H1 (cell line): ENCODE measurements at regions not wholly inside any gene's neighbourhood (a gene's known extent, or its start where the extent isn't known, plus 50 kb on each side); places are given as distances from the start of the nearest gene placed in this dataset.

Experiments used
- BRCA1 ChIP-seq: IDR thresholded peaks from 2 replicates; pipeline ENCODE4 v1.6.1; 2012; ENCODE audit warnings: low read depth, low read length, improper control_type of control experiment
- CBX8 ChIP-seq: fragments of 300-800, 300-1000 bp; sonication (generic); IDR thresholded peaks from 2 replicates; pipeline ENCODE4 v1.7.1; 2016; ENCODE audit warnings: low read depth, low read length, borderline replicate concordance
- EGR1 ChIP-seq: IDR thresholded peaks from 2 replicates; pipeline ENCODE4 v1.6.1; 2011; ENCODE audit warnings: low read depth, low read length, borderline replicate concordance
- FOSL1 ChIP-seq: IDR thresholded peaks from 2 replicates; pipeline ENCODE4 v1.6.1; 2011; ENCODE audit warnings: mild to moderate bottlenecking, low read depth, low read length, moderate library complexity; ENCODE audit not compliant: insufficient read depth
- KDM1A ChIP-seq: fragments of 200-600, 300-600 bp; sonication (generic); IDR thresholded peaks from 2 replicates; pipeline ENCODE4 v1.7.1; 2016; ENCODE audit warnings: mild to moderate bottlenecking, low read length, borderline replicate concordance
- SP2 ChIP-seq: IDR thresholded peaks from 2 replicates; pipeline ENCODE4 v1.6.1; 2012; ENCODE audit warnings: mild to moderate bottlenecking, low read length, inconsistent platforms
- TBP ChIP-seq: IDR thresholded peaks from 2 replicates; pipeline ENCODE4 v1.6.1; 2011; ENCODE audit warnings: low read depth, low read length, improper control_type of control experiment
- TF ChIP-seq, protein P1 (sequence below): fragments of 300-600 bp; sonication (generic); IDR thresholded peaks from 2 replicates; pipeline ENCODE4 v1.7.1; 2012; ENCODE audit warnings: low read length, moderate library complexity, mild to moderate bottlenecking, inconsistent platforms; ENCODE audit not compliant: insufficient replicate concordance
- TF ChIP-seq, protein P2 (sequence below): IDR thresholded peaks from 2 replicates; pipeline ENCODE4 v1.6.1; 2012; ENCODE audit warnings: inconsistent platforms
- TF ChIP-seq, protein P3 (sequence below): IDR thresholded peaks from 2 replicates; pipeline ENCODE4 v1.6.1; 2012; ENCODE audit warnings: low read length, inconsistent platforms

DNA sequence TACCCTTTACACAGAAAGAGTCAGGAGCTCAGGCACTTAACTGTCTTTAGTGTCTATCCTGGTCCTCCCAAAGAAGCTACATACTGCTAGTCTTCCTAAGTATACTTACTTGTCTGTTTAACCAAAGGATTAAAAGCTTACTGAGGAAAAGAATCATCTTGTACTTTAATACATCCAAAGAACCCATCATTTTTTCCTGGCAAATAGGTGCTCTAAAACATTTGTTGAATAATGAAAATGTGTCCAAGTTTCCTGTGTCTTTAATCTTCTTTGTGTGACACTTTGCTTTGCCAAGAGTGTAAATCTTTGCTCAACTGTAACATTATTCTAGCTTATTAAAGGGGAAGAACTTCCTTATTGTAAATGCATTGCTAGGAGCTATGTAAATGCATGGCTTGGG is 519.2 kb downstream of the OTOL1 start (continued):
- TF ChIP-seq, protein P1, sequence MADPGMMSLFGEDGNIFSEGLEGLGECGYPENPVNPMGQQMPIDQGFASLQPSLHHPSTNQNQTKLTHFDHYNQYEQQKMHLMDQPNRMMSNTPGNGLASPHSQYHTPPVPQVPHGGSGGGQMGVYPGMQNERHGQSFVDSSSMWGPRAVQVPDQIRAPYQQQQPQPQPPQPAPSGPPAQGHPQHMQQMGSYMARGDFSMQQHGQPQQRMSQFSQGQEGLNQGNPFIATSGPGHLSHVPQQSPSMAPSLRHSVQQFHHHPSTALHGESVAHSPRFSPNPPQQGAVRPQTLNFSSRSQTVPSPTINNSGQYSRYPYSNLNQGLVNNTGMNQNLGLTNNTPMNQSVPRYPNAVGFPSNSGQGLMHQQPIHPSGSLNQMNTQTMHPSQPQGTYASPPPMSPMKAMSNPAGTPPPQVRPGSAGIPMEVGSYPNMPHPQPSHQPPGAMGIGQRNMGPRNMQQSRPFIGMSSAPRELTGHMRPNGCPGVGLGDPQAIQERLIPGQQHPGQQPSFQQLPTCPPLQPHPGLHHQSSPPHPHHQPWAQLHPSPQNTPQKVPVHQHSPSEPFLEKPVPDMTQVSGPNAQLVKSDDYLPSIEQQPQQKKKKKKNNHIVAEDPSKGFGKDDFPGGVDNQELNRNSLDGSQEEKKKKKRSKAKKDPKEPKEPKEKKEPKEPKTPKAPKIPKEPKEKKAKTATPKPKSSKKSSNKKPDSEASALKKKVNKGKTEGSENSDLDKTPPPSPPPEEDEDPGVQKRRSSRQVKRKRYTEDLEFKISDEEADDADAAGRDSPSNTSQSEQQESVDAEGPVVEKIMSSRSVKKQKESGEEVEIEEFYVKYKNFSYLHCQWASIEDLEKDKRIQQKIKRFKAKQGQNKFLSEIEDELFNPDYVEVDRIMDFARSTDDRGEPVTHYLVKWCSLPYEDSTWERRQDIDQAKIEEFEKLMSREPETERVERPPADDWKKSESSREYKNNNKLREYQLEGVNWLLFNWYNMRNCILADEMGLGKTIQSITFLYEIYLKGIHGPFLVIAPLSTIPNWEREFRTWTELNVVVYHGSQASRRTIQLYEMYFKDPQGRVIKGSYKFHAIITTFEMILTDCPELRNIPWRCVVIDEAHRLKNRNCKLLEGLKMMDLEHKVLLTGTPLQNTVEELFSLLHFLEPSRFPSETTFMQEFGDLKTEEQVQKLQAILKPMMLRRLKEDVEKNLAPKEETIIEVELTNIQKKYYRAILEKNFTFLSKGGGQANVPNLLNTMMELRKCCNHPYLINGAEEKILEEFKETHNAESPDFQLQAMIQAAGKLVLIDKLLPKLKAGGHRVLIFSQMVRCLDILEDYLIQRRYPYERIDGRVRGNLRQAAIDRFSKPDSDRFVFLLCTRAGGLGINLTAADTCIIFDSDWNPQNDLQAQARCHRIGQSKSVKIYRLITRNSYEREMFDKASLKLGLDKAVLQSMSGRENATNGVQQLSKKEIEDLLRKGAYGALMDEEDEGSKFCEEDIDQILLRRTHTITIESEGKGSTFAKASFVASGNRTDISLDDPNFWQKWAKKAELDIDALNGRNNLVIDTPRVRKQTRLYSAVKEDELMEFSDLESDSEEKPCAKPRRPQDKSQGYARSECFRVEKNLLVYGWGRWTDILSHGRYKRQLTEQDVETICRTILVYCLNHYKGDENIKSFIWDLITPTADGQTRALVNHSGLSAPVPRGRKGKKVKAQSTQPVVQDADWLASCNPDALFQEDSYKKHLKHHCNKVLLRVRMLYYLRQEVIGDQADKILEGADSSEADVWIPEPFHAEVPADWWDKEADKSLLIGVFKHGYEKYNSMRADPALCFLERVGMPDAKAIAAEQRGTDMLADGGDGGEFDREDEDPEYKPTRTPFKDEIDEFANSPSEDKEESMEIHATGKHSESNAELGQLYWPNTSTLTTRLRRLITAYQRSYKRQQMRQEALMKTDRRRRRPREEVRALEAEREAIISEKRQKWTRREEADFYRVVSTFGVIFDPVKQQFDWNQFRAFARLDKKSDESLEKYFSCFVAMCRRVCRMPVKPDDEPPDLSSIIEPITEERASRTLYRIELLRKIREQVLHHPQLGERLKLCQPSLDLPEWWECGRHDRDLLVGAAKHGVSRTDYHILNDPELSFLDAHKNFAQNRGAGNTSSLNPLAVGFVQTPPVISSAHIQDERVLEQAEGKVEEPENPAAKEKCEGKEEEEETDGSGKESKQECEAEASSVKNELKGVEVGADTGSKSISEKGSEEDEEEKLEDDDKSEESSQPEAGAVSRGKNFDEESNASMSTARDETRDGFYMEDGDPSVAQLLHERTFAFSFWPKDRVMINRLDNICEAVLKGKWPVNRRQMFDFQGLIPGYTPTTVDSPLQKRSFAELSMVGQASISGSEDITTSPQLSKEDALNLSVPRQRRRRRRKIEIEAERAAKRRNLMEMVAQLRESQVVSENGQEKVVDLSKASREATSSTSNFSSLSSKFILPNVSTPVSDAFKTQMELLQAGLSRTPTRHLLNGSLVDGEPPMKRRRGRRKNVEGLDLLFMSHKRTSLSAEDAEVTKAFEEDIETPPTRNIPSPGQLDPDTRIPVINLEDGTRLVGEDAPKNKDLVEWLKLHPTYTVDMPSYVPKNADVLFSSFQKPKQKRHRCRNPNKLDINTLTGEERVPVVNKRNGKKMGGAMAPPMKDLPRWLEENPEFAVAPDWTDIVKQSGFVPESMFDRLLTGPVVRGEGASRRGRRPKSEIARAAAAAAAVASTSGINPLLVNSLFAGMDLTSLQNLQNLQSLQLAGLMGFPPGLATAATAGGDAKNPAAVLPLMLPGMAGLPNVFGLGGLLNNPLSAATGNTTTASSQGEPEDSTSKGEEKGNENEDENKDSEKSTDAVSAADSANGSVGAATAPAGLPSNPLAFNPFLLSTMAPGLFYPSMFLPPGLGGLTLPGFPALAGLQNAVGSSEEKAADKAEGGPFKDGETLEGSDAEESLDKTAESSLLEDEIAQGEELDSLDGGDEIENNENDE, result no peak
- TF ChIP-seq TBP (no peak), SP2 (no peak), CBX8 (no peak), FOSL1 (no peak), KDM1A (no peak), BRCA1 (no peak), EGR1 (no peak)
- TF ChIP-seq, protein P2, sequence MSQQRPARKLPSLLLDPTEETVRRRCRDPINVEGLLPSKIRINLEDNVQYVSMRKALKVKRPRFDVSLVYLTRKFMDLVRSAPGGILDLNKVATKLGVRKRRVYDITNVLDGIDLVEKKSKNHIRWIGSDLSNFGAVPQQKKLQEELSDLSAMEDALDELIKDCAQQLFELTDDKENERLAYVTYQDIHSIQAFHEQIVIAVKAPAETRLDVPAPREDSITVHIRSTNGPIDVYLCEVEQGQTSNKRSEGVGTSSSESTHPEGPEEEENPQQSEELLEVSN, result no peak
- TF ChIP-seq, protein P3, sequence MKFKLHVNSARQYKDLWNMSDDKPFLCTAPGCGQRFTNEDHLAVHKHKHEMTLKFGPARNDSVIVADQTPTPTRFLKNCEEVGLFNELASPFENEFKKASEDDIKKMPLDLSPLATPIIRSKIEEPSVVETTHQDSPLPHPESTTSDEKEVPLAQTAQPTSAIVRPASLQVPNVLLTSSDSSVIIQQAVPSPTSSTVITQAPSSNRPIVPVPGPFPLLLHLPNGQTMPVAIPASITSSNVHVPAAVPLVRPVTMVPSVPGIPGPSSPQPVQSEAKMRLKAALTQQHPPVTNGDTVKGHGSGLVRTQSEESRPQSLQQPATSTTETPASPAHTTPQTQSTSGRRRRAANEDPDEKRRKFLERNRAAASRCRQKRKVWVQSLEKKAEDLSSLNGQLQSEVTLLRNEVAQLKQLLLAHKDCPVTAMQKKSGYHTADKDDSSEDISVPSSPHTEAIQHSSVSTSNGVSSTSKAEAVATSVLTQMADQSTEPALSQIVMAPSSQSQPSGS, result no peak
